ENCODE measurements at regions not wholly inside any gene's neighbourhood (a gene's known extent, or its start where the extent isn't known, plus 50 kb on each side); places are given as distances from the start of the nearest gene placed in this dataset.

DNA sequence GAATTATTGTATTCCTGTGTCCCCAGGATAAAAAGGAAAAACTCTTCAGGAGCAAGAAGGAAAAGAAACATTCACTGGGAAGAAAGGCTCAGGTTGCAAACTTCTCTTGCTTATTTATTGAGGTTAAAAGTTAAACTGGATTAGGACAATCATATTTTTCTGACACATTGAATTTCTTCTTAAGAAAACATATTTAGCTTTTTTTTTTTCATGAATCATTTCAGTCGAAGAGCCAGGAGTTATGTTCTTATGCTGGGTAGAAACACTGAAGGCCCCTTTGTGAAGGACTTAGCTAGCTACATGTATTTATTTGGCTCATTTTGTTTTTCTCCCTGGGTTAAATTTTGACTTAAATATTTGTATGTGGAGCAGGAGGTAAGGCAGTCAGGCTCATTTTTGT is 434.0 kb downstream of the KLF5 start:
- DNase-seq: no peak

- no peak for DNase-seq
Measured at GRCh38 chr13:73482556-73482955, 423.8 kb downstream of the KLF5 start.

GRCh38 chr13:73481886-73482445 is 423.2 kb downstream of the KLF5 start:
- no peak for DNase-seq

GRCh38 chr13:73480779-73481559 is 422.2 kb downstream of the KLF5 start:
- no peak for DNase-seq

GRCh38 chr13:73479856-73480255 is 421.1 kb downstream of the KLF5 start:
- DNase-seq: no peak

DNA sequence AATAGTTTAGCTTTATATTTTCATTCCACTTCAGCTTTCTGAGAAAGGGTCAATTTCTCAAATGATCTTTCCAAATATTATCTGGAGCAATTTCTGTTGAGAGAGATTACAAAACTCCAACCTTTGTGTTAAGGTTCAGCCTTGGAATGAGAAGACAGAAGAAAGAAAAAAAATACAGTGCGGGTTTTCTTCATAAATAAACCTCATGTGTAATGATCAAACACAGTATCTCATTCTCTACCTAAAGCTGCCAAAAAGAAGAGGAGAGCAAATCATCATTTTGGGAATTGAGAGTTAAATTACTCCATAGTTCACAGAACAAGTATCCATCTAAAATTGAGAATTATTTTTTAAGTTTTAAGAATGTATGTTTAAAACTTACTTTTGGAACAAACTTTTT is 420.5 kb downstream of the KLF5 start:
- DNase-seq: no peak

GRCh38 chr13:73477441-73477840 is 418.6 kb downstream of the KLF5 start:
- DNase-seq: no peak

DNA sequence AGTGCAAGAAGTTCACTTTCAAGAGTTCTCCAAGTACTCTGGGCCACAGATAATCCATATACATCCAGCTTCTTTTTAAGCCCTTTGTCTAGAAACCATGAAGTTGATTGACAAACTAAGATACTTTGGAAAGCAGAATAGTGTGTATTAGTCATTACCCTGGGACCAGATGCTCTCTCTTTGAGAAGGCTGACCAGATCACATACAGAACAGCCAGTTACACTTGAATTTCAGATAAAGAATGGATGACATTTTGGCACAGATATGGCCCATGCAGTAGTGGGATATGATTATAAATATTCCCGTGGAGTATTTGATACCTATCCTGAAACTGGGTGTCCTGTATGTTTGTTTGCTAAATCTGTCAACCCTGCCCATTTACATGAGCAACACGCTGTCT is 414.2 kb downstream of the KLF5 start:
- no peak for DNase-seq

DNA sequence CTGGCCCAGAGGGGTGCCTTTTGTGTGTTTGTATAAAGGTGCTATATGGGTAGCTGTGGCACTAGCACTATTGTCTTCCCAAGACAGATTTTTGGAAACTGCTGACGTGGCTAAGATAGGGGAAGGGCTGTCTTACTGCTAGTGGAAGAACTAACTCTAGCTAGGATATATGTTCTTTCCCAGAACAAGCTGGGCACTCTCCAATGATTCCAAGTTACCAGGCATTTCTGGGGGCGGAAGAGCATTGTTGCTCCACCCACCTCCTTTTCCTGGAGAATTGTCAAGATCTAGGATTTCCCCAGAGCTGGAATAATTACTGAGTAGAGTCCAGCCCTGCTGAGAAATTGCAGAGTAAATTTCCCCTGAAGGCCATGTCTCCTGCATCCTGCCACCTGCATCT is 408.3 kb downstream of the KLF5 start:
- no peak for DNase-seq

DNA sequence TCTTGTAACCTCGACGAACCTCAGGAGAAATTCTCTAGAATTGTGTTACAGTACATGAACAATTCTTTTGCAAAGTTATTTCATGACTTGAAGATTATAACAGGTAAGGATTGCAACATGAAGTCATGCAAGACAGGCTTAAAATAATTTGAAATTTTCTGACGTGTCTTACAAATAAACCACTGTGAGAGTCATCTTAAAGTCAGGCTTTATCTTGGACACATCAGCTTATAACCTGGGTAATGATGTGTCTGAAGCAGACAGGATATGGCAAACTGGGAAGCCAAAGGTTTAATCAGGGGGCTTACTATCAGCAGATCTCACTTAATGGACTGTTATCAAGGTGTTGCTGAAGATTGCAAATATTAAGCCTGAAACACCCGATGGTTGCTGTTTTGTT is 407.8 kb downstream of the KLF5 start:
- DNase-seq: no peak

- no peak for DNase-seq
Measured at GRCh38 chr13:73465617-73465971, 406.8 kb downstream of the KLF5 start.

- DNase-seq: no peak
Measured at GRCh38 chr13:73464758-73465616, 406.2 kb downstream of the KLF5 start.

- no peak for DNase-seq
Measured at GRCh38 chr13:73462241-73462640, 403.4 kb downstream of the KLF5 start.

- DNase-seq: no peak
Measured at GRCh38 chr13:73451221-73452029, 392.6 kb downstream of the KLF5 start.

GRCh38 chr13:73450583-73450982 is 391.8 kb downstream of the KLF5 start:
- DNase-seq: no peak

- no peak for DNase-seq
Measured at GRCh38 chr13:73449252-73449651, 390.4 kb downstream of the KLF5 start.

- no peak for DNase-seq
Measured at GRCh38 chr13:73440296-73440895, 381.6 kb downstream of the KLF5 start.

GRCh38 chr13:73433890-73434289 is 375.1 kb downstream of the KLF5 start:
- DNase-seq: no peak

- no peak for DNase-seq
Measured at GRCh38 chr13:73433458-73433857, 374.7 kb downstream of the KLF5 start.

DNA sequence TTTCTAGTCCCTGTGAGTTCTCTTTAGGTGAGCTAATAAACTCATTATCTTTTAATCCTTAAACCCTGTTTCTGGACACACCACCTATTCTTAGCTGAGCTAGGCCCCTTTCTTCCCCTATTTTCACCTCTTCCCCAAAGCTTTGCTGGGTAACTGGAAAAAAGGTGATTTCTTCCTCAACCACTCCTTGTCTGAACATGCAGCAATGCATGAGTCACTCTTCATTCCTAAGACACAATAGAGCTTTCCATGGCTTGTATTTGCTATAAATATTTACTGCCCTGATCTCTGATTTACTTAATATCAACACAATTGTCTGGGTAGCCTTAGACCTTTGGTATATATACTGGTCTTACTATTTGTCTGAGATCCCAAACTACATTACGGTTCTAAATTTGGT is 370.9 kb downstream of the KLF5 start:
- DNase-seq: no peak

DNA sequence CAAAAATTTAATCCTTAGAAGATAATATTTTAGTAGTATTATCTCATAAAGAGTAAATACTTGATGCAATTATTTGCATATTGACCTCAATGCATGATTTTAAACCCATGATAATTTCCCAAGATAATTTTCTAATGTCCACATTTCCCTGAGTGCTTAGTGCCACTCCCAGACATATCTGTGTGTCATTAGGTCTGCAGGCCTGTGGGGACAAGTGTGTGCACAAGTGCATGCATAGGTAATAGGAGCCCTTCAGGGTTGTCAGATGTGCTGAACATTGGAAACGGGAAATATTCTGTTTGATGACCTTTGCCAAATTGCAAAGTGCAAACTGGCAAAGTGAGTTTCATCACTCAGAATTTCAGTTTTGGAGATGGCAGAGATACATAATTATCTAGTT is 369.9 kb downstream of the KLF5 start:
- DNase-seq: no peak

DNA sequence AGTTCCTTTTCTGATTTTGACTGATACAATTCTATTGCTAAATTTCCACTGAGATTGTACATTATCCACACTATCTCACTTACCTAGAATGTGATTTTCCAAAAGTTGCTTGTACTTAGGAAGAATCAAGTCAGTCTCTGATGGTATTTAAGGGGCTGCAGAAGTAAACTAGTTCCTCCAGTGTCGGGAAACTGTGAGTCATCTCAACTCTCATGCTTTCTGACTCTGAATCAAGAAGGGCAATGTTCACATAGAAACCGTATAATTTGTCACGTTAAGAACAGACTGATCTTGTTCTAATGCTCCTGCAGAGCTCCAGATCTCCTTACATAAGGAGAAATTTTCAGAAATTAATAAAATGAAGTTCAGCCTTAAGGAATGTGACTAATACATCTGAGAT is 369.3 kb downstream of the KLF5 start:
- DNase-seq: no peak

DNA sequence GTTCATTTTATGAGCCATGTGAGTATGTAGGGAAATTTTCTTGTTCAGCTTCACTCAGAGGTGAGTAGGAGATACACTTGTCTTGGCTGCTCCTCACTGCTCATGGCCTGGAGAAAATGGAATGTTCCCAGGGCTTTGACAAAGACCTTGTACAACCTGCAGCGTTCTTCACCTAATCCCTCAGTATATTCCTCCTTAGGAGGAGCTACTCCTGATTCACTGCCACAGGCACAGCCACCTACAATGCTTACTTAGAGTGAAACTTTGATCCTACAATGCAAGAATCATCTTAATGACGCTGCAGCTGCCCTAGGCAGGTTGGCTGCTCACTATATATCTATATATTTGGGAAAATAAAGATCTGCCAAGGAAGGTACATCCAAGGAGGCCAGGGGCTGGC is 364.2 kb downstream of the KLF5 start:
- DNase-seq: no peak
